ENCODE measurements at regions not wholly inside any gene's neighbourhood (a gene's known extent, or its start where the extent isn't known, plus 50 kb on each side); places are given as distances from the start of the nearest gene placed in this dataset.

- no peak for TF ChIP-seq POLR2A (IDR thresholded peaks at IDR 0.05)
- TF ChIP-seq, protein P1, sequence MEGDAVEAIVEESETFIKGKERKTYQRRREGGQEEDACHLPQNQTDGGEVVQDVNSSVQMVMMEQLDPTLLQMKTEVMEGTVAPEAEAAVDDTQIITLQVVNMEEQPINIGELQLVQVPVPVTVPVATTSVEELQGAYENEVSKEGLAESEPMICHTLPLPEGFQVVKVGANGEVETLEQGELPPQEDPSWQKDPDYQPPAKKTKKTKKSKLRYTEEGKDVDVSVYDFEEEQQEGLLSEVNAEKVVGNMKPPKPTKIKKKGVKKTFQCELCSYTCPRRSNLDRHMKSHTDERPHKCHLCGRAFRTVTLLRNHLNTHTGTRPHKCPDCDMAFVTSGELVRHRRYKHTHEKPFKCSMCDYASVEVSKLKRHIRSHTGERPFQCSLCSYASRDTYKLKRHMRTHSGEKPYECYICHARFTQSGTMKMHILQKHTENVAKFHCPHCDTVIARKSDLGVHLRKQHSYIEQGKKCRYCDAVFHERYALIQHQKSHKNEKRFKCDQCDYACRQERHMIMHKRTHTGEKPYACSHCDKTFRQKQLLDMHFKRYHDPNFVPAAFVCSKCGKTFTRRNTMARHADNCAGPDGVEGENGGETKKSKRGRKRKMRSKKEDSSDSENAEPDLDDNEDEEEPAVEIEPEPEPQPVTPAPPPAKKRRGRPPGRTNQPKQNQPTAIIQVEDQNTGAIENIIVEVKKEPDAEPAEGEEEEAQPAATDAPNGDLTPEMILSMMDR (IDR thresholded peaks at IDR 0.05): no peak
Observed at GRCh38 chr10:43982250-43982649, 333.6 kb upstream of the ZNF32 start.
